Renal pelvis (tissue), 1 donor: ENCODE measurements at regions not wholly inside any gene's neighbourhood (a gene's known extent, or its start where the extent isn't known, plus 50 kb on each side); places are given as distances from the start of the nearest gene placed in this dataset.
A peak's percentile ranks its signal among the peaks of the same experiment; 100 is the strongest.

Source experiments
- DNase-seq: peaks from one replicate; pipeline ENCODE4 v3.0.0-alpha.2; 2013

DNA sequence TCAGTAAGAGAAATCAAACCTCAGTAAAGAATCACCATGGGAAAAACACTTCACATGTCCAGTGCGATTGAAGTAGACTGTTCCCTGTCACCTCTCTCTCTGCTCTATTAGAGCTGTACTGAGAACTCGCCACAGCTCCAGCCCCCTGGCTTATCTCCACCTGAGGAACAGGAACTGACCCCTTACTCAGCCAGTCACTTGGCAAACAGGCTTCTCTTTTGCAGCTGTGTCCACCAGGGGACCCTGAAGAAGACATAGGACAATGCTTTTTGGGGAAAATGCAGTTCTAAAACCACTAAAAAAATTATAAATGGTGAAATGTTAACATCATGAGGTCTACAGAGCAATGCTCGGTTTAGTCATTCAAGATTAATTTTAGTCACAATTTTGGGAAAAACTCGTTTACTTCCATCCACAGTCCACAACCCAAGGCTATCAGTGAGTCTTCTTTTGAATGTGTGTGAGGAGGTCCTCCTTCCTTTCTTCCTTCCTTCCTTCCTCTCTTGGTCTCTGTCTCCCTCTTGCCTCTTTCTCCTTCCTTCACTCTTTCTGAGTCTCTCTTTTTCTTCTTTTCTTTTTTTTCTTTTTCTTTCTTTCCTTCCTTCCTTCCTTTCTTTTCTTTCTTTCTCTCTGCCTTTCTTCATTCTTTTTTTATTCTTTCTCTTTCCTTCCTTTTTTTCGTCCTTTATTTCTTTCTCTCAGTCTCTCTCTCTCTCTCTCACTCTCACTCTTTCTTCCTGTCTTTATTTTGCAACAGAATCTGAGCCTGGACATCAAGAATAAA lies 1189.5 kb upstream of the TMEM132C start:
- DNase-seq, result no peak

- DNase-seq, result no peak
Observed at GRCh38 chr12:127078577-127079350, 1188.2 kb upstream of the TMEM132C start.

GRCh38 chr12:127079636-127080035 lies 1187.3 kb upstream of the TMEM132C start:
- no peak for DNase-seq

DNA sequence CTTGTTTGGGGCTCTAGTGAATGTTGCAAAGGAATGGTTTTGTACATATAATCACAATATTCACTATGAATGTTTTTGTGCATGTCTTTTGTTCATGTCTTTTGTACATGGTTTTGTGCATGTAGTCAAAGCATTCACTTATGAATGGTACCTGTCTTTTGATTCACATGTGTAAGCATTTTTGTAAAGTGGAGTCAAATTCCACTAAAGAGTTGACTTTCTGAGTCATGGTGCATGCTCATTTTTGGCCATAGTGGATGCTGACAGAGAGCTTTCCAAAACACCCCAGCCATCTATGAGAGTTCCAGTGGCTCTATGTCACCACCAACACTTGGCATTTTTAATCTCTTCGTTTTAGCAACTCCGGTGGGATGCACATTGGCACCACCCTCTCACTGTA lies 1185.9 kb upstream of the TMEM132C start:
- DNase-seq, result no peak

- peak; percentile 79 for DNase-seq
Observed at GRCh38 chr12:127083008-127083949, 1183.7 kb upstream of the TMEM132C start.

GRCh38 chr12:127101076-127101475 lies 1165.9 kb upstream of the TMEM132C start:
- DNase-seq, result no peak

GRCh38 chr12:127106041-127106440 lies 1160.9 kb upstream of the TMEM132C start:
- DNase-seq, result no peak

DNA sequence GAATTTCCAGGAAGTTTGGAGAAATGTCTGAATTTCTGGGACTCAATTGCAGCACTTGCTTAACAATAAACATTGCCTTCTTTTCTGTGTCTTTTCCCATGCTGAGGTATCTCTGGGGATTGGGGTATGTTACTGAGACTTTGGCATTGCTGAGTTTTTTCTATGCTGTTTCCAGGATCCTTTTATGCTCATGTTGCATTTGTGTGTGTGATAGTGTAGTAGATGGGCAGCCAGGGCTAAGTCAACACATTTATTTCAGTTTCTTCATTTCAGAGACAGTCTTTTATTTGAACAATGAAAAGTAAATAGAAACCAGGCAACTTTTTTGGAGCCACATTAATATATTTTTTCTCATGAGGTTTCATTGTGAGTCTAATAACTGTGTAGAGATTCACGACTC lies 1160.3 kb upstream of the TMEM132C start:
- DNase-seq, result no peak

DNA sequence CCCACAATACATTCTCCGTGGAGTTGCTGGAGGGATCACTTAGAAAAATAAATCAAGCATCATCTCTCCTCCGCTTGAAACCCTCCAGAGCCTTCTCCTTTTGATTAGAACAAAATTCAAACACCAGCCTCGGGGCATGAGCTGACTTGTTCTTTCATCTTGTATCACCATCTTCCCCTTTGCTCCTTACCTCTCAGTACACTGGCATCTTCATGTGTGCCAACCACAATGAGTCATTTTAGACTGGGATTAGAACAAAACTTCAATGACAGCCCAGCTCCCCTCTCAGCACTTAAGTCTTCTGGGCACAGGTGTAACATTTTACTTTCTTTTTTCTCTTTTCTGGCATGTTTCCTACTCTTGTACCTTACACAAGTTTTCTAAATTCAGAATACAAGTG lies 1159.2 kb upstream of the TMEM132C start:
- DNase-seq, result no peak

DNA sequence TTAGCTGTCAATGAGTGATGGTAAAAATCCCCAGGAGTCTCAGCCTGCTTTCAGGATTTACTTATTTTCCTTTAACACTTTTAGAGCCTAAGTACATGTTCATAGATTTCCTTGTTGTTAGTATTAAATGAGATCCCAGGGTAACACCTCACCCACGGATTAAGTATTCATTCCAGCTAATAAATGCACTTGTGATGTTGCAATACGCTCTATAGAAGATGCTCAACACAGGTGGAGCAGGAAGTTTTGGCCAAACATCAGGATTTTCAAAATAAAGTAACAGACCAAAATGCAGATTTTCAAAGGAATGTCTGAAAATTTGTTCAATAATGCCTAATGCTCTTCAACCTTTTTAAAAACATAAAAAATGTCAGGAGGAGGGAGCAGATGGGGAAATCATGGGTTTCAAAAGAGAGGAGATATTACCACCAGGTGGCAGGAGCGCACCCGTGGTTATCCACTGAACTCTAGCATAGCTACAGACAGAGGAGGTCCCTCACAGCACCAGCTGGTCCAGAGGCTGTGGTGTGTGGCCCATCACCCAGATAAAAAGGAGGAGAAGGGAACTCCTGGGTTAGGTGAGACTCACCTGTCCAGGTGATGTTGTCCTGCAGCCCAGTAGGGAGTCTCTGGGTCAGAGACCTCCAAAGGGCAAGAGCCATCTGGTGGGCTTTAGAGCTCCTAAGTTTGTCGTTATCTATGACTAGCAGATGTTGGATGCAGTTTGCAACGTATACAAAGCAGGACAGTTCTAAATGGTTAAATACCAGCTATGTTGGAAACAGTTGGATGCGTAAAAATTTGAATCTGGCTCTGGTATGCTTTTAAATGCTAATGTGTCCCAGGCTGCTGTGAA lies 1158.4 kb upstream of the TMEM132C start:
- DNase-seq, result peak; percentile 36

GRCh38 chr12:127113945-127114344 lies 1153.0 kb upstream of the TMEM132C start:
- no peak for DNase-seq

DNA sequence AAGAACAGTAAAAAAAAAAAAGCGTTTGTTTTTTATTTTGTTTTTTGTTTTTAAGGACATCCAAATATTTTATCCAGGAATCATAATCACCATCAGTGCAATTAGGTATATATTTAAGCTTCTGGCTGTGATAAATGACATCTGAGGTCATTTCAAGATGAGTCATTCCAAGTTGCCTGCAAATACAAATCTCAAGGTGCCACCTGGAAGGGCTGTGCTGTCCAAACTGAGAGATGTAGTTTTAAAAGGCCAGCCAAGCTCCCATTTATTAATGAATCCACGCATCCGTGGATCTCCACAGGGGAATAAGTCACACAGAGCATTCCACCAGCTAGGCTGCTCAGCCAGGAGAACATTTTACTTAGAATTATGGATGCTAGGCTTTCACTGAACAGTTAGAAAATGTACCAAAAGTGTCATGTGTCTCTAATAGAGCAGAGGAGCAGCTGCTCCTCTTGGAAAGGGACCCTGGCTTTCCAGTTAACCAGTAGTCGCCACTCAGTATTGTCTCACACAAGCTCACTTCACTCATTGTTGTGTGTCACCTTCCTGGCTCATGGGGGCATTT lies 1151.4 kb upstream of the TMEM132C start:
- no peak for DNase-seq

- no peak for DNase-seq
Observed at GRCh38 chr12:127118251-127118650, 1148.7 kb upstream of the TMEM132C start.

- DNase-seq, result no peak
Observed at GRCh38 chr12:127119600-127120140, 1147.3 kb upstream of the TMEM132C start.

- DNase-seq, result no peak
Observed at GRCh38 chr12:127120851-127121250, 1146.1 kb upstream of the TMEM132C start.

GRCh38 chr12:127121494-127122084 lies 1145.4 kb upstream of the TMEM132C start:
- DNase-seq, result no peak

DNA sequence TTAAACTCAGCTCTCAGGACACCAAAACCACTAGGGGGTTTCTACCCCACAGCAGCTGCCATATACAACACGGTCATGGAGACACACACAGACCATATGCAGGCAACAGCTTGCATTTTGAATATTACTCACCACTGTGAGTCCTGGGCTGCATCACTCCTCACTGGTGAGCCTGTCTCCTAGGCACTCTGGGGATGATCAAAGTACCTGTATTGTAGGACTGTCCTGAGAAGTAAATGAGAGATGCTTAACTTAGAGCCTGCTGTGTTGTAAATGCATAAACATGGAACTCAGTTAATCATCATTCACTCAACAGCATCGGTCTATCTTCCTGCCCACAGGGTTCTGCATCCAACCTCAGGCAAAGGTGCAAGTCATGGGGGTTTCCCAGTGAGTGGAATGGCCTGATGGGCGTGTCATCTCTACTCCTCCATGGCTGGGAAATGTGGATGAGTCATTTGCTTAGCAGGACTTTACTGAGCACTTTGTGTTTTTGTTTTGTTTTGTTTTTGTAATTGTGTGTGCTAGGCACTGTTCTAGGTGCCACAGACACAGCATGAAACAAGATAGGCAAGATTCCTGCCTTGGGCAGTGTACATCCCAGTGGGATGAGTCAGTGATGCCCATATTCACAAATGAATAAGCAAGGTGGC lies 1141.2 kb upstream of the TMEM132C start:
- DNase-seq, result no peak

- DNase-seq, result no peak
Observed at GRCh38 chr12:127126260-127126628, 1140.7 kb upstream of the TMEM132C start.

- no peak for DNase-seq
Observed at GRCh38 chr12:127127897-127128296, 1139.1 kb upstream of the TMEM132C start.
